Neural progenitor cell (in vitro differentiated cells): ENCODE measurements at regions not wholly inside any gene's neighbourhood (a gene's known extent, or its start where the extent isn't known, plus 50 kb on each side); places are given as distances from the start of the nearest gene placed in this dataset.

ENCODE experiments used
- DNase-seq: peaks from one replicate; pipeline ENCODE4 v3.0.0-alpha.2; 2016; ENCODE audit warnings: low spot score
- H2AFZ ChIP-seq: fragments of 200-600 bp; sonication (generic); replicated peaks from 2 replicates; pipeline ENCODE4 v1.6.1; 2016; ENCODE audit warnings: antibody characterized with exemption
- H3F3A ChIP-seq: fragments of 200-600 bp; sonication (generic); 2 replicates; pipeline ENCODE4 v1.6.1; 2016; ENCODE audit warnings: antibody characterized with exemption, low read depth
- H3K27ac ChIP-seq: fragments of 200-600 bp; sonication (generic); 2 replicates; pipeline ENCODE4 v1.5.1; 2016; ENCODE audit warnings: mild to moderate bottlenecking
- H3K27me3 ChIP-seq: fragments of 200-600 bp; sonication (generic); 2 replicates; pipeline ENCODE4 v1.6.1; 2016; ENCODE audit warnings: mild to moderate bottlenecking, moderate library complexity
- H3K36me3 ChIP-seq: fragments of 200-600 bp; sonication (generic); 2 replicates; pipeline ENCODE4 v1.5.1; 2016
- H3K4me1 ChIP-seq: fragments of 200-600 bp; sonication (generic); 2 replicates; pipeline ENCODE4 v1.6.1; 2016; ENCODE audit warnings: mixed run types
- H3K4me2 ChIP-seq: fragments of 200-600 bp; sonication (generic); 2 replicates; pipeline ENCODE4 v1.6.1; 2016
- H3K4me3 ChIP-seq: fragments of 200-600 bp; sonication (generic); 2 replicates; pipeline ENCODE4 v1.5.1; 2016
- H3K79me2 ChIP-seq: fragments of 200-600 bp; sonication (generic); 2 replicates; pipeline ENCODE4 v1.6.1; 2016; ENCODE audit warnings: low read depth
- H3K9ac ChIP-seq: fragments of 200-600 bp; sonication (generic); 2 replicates; pipeline ENCODE4 v1.6.1; 2016
- H3K9me3 ChIP-seq: fragments of 200-600 bp; sonication (generic); 2 replicates; pipeline ENCODE4 v1.5.1; 2016; ENCODE audit warnings: low read depth
- H4K20me1 ChIP-seq: fragments of 200-600 bp; sonication (generic); 2 replicates; pipeline ENCODE4 v1.6.1; 2016; ENCODE audit warnings: low read depth
- H3K27ac Mint-ChIP-seq: 3 replicates; pipeline ENCODE4 v1.8.0; 2021; ENCODE audit warnings: mixed read lengths
- H3K27me3 Mint-ChIP-seq: 2 replicates; pipeline ENCODE4 v1.8.0; 2022; ENCODE audit warnings: low read depth, mild to moderate bottlenecking, inconsistent platforms, moderate library complexity, mixed read lengths; ENCODE audit not compliant: insufficient read depth
- H3K36me3 Mint-ChIP-seq: 3 replicates; pipeline ENCODE4 v1.8.0; 2021; ENCODE audit warnings: mixed read lengths
- H3K4me1 Mint-ChIP-seq: 3 replicates; pipeline ENCODE4 v1.8.0; 2021; ENCODE audit warnings: mixed read lengths
- H3K4me3 Mint-ChIP-seq: 3 replicates; pipeline ENCODE4 v1.8.0; 2021; ENCODE audit warnings: mild to moderate bottlenecking, moderate library complexity, mixed read lengths
- H3K9me3 Mint-ChIP-seq: 3 replicates; pipeline ENCODE4 v1.8.0; 2020; ENCODE audit warnings: mixed read lengths
- EZH2 ChIP-seq: fragments of 200-600 bp; sonication (generic); IDR thresholded peaks from 2 replicates; pipeline ENCODE4 v1.6.1; 2017; ENCODE audit warnings: antibody characterized with exemption, mild to moderate bottlenecking, moderate library complexity
- EZH2phosphoT487 ChIP-seq: fragments of 200-600 bp; sonication (generic); IDR thresholded peaks from 2 replicates; pipeline ENCODE4 v1.6.1; 2017; ENCODE audit warnings: antibody characterized with exemption
- TF ChIP-seq, protein P1 (sequence below): fragments of 200-600 bp; sonication (generic); IDR thresholded peaks from 2 replicates; pipeline ENCODE4 v1.5.1; 2017; ENCODE audit warnings: antibody characterized with exemption, mild to moderate bottlenecking

DNA sequence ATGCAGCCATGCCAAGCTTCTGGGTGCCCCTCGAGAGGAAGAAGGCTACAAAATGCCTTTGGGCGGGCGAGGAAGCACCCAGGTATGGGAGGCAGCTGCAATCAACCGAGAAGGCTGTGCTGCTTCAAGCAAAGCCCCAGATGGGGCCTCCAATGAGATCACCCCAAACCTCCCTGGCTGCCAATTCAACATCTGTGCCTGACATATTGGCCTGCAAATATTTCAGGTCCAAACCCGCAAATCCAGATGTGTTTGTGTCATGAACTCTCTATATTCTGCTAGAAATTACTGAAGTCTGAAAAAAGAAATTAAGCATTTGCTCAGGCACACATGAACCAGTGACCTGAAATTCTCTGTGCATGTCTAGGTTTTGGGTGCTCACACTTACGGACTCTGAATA lies 78.8 kb upstream of the RCN1 start:
- Mint-ChIP-seq H3K4me1 (peaks cover 8% of the 10 kb centered on the region), H3K27me3 (peaks cover 8% of the 10 kb centered on the region), H3K27ac (no peak overlapping the region), H3K4me3 (no peak overlapping the region), H3K9me3 (no peaks in the 10 kb centered on the region), H3K36me3 (no peaks in the 10 kb centered on the region)
- H3K9me3 ChIP-seq: no peaks in the 10 kb centered on the region
- H3K79me2 ChIP-seq: no peaks in the 10 kb centered on the region
- no peak overlapping the region for H3K4me3 ChIP-seq
- no peak overlapping the region for H2AFZ ChIP-seq
- H3K4me1 ChIP-seq: peaks cover 20% of the 10 kb centered on the region
- no peaks in the 10 kb centered on the region for H3K27me3 ChIP-seq
- no peaks in the 10 kb centered on the region for H3F3A ChIP-seq
- H4K20me1 ChIP-seq: no peaks in the 10 kb centered on the region
- no peak for TF ChIP-seq EZH2phosphoT487
- TF ChIP-seq EZH2: no peak
- TF ChIP-seq, protein P1, sequence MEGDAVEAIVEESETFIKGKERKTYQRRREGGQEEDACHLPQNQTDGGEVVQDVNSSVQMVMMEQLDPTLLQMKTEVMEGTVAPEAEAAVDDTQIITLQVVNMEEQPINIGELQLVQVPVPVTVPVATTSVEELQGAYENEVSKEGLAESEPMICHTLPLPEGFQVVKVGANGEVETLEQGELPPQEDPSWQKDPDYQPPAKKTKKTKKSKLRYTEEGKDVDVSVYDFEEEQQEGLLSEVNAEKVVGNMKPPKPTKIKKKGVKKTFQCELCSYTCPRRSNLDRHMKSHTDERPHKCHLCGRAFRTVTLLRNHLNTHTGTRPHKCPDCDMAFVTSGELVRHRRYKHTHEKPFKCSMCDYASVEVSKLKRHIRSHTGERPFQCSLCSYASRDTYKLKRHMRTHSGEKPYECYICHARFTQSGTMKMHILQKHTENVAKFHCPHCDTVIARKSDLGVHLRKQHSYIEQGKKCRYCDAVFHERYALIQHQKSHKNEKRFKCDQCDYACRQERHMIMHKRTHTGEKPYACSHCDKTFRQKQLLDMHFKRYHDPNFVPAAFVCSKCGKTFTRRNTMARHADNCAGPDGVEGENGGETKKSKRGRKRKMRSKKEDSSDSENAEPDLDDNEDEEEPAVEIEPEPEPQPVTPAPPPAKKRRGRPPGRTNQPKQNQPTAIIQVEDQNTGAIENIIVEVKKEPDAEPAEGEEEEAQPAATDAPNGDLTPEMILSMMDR: no peak
- no peak overlapping the region for H3K9ac ChIP-seq
- no peak for DNase-seq
- H3K4me2 ChIP-seq: no peak overlapping the region
- H3K36me3 ChIP-seq: no peaks in the 10 kb centered on the region
- H3K27ac ChIP-seq: no peak overlapping the region

DNA sequence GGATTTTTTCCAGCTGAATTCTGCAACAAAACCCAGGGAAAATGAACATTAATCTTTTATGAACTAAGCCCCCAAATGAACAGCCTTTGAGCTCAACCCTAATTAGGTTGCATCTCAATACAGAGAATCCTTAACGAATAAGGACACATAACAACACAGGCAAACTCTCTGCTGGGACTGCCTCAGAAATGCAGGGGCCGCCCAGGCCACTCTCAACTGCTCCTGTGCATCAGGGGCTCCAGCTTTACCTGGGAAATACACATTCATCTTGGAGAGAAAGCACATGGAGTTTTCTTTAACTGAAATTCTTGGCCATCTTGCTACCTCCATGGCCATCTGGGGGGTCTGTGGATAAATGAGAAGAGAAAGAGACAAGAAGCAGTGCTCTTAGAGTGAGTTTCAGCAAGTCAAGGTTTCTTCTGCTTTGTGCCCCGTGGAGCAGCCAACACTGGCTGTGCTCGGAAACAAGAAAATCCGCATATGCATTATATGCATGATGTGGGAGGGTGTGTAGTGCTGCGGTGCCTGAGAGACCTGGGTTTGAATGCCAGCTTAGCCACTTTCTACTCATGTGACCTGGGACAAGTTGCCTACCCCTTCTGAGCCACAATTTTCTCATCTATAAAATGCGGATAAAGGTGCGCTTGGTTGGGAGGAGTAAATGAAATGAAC lies 81.9 kb upstream of the RCN1 start:
- H3K4me3 Mint-ChIP-seq: no peak overlapping the region
- Histone ChIP-seq H3K27me3 (no peaks in the 10 kb centered on the region), H3F3A (no peaks in the 10 kb centered on the region), H3K4me3 (no peak overlapping the region), H3K9me3 (no peaks in the 10 kb centered on the region), H2AFZ (peak overlapping the region; percentile 58), H3K36me3 (no peaks in the 10 kb centered on the region), H3K4me1 (peaks cover 26% of the 10 kb centered on the region), H3K4me2 (no peak overlapping the region), H3K9ac (no peak overlapping the region), H3K79me2 (no peaks in the 10 kb centered on the region), H3K27ac (no peak overlapping the region), H4K20me1 (no peaks in the 10 kb centered on the region)
- DNase-seq: no peak
- H3K4me1 Mint-ChIP-seq: peaks cover 17% of the 10 kb centered on the region
- H3K36me3 Mint-ChIP-seq: no peaks in the 10 kb centered on the region
- TF ChIP-seq EZH2phosphoT487 (no peak), EZH2 (no peak)
- TF ChIP-seq, protein P1: no peak
- H3K27ac Mint-ChIP-seq: no peak overlapping the region
- peaks cover 8% of the 10 kb centered on the region for H3K27me3 Mint-ChIP-seq
- no peaks in the 10 kb centered on the region for H3K9me3 Mint-ChIP-seq

DNA sequence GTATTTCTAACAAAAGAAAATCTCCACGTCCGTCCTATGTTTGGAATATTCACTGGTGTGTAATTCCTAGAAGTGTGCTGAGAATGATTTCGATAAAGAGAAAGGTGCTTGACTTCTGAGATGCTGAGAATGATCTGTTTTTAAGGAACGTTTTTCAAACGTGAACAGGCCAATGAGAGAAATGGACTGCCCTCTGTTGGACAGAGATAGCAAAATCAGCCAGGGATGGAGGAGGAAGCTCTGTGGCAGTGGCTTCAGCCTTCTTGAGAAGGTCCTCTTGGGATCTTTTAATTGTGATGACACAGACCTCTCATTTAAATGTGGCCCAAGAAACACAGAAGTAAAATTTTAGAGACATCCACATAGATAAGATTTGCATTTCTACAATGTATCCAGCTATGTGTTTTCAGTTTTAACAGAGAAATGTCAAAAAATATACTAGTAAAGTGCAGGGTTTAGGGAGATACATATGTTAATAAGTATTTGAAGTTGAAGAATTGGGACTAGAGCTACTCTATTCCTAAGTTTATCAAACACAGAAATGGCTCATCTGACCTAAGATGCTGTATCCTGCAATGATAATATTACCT lies 84.0 kb upstream of the RCN1 start:
- H3K4me3 ChIP-seq: no peak overlapping the region
- peaks cover 8% of the 10 kb centered on the region for H3K27me3 Mint-ChIP-seq
- DNase-seq: peak; percentile 74

More for the DNA sequence above, 84.0 kb upstream of the RCN1 start:
- Histone ChIP-seq H3K9me3 (no peaks in the 10 kb centered on the region), H3K79me2 (no peaks in the 10 kb centered on the region), H3K27ac (no peak overlapping the region), H3K27me3 (no peaks in the 10 kb centered on the region), H3K4me2 (no peak overlapping the region), H3K9ac (no peak overlapping the region), H3F3A (no peaks in the 10 kb centered on the region), H4K20me1 (no peaks in the 10 kb centered on the region), H2AFZ (peak overlapping the region; percentile 95), H3K4me1 (peaks cover 26% of the 10 kb centered on the region), H3K36me3 (no peaks in the 10 kb centered on the region)
- Mint-ChIP-seq H3K36me3 (no peaks in the 10 kb centered on the region), H3K4me3 (no peak overlapping the region), H3K9me3 (no peaks in the 10 kb centered on the region), H3K4me1 (peaks cover 17% of the 10 kb centered on the region), H3K27ac (no peak overlapping the region)
- TF ChIP-seq, protein P1: peak; percentile 79
- no peak for TF ChIP-seq EZH2
